Naive thymus-derived CD4-positive, alpha-beta T cell (primary cell): ENCODE measurements at regions not wholly inside any gene's neighbourhood (a gene's known extent, or its start where the extent isn't known, plus 50 kb on each side); places are given as distances from the start of the nearest gene placed in this dataset.
"Not testable (repeated sequence)": the region's sequence is repeated elsewhere in the genome, so short reads cannot be mapped to it uniquely, and the experiment has no call there.

ENCODE experiments used
- ATAC-seq: fragments of 150-1000 bp; cut with Tn5 transposase; 2 replicates; pipeline ENCODE4 v1.10.0; 2021; ENCODE audit warnings: mild to moderate bottlenecking, moderate library complexity
- CTCF ChIA-PET: fragments of 350-600 bp; sonication (Branson Sonifier 250); formaldehyde crosslinking; loops from one replicate; lab custom pipeline; 2021; ENCODE audit warnings: antibody characterized with exemption; lab: Charles Lee
- POLR2A ChIA-PET: fragments of 350-600 bp; sonication (Branson Sonifier 250); formaldehyde crosslinking; loops from one replicate; lab custom pipeline; 2021; ENCODE audit warnings: antibody characterized with exemption, inconsistent platforms; lab: Charles Lee
- DNase-seq, 9 donors: peaks; one replicate each; pipeline versions ENCODE4 v3.0.0 to v3.0.0-alpha.2; 2020 to 2022; ENCODE audit warnings: mixed read lengths in 1 of 9
- H3K27ac ChIP-seq: one replicate; pipeline ENCODE4 v1.7.0; 2013; ENCODE audit warnings: mild to moderate bottlenecking, low read depth, low read length, moderate library complexity
- H3K27me3 ChIP-seq, 2 donors: one replicate each; pipeline ENCODE4 v1.7.0; 2013; ENCODE audit warnings: low read length in 2 of 2, mild to moderate bottlenecking in 2 of 2, moderate library complexity in 2 of 2; ENCODE audit not compliant: control insufficient read depth in 2 of 2, insufficient read depth in 2 of 2
- H3K36me3 ChIP-seq, 3 experiments: 1 replicate in 2 of 3; 2 replicates in 1 of 3; pipeline ENCODE4 v1.7.0; 2013; ENCODE audit warnings: low read length in 3 of 3, mild to moderate bottlenecking in 3 of 3, moderate library complexity in 1 of 3; ENCODE audit not compliant: insufficient read depth in 3 of 3, control insufficient read depth in 2 of 3
- H3K4me1 ChIP-seq, 2 donors: one replicate each; pipeline ENCODE4 v1.7.0; 2013; ENCODE audit warnings: low read length in 2 of 2, mild to moderate bottlenecking in 2 of 2, moderate library complexity in 1 of 2; ENCODE audit not compliant: control insufficient read depth in 2 of 2, insufficient read depth in 2 of 2
- H3K4me3 ChIP-seq: 2 replicates; pipeline ENCODE4 v1.7.0; 2013; ENCODE audit warnings: mild to moderate bottlenecking, low read length
- H3K9me3 ChIP-seq, 3 experiments: 1 replicate in 2 of 3; 2 replicates in 1 of 3; pipeline ENCODE4 v1.7.0; 2013; ENCODE audit warnings: low read length in 3 of 3; ENCODE audit not compliant: control insufficient read depth in 2 of 3
- H3K27ac Mint-ChIP-seq, 9 donors: one replicate each; pipeline ENCODE4 v1.8.0; 2020 to 2022; ENCODE audit warnings: mixed read lengths in 9 of 9, mild to moderate bottlenecking in 8 of 9, moderate library complexity in 5 of 9, inconsistent platforms in 2 of 9
- H3K27me3 Mint-ChIP-seq, 5 donors: one replicate each; pipeline ENCODE4 v1.8.0; 2021 to 2022; ENCODE audit warnings: mixed read lengths in 5 of 5, mild to moderate bottlenecking in 1 of 5
- H3K36me3 Mint-ChIP-seq, 5 donors: one replicate each; pipeline ENCODE4 v1.8.0; 2020 to 2022; ENCODE audit warnings: mixed read lengths in 5 of 5, mild to moderate bottlenecking in 3 of 5, inconsistent platforms in 1 of 5
- H3K4me1 Mint-ChIP-seq, 7 donors: one replicate each; pipeline ENCODE4 v1.8.0; 2020 to 2022; ENCODE audit warnings: mixed read lengths in 7 of 7, mild to moderate bottlenecking in 3 of 7, inconsistent platforms in 1 of 7
- H3K4me3 Mint-ChIP-seq, 10 donors: one replicate each; pipeline ENCODE4 v1.8.0; 2020 to 2022; ENCODE audit warnings: mild to moderate bottlenecking in 10 of 10, mixed read lengths in 10 of 10, moderate library complexity in 6 of 10, inconsistent platforms in 2 of 10
- H3K9me3 Mint-ChIP-seq, 11 donors: one replicate each; pipeline ENCODE4 v1.8.0; 2020 to 2022; ENCODE audit warnings: mixed read lengths in 11 of 11, mild to moderate bottlenecking in 4 of 11, inconsistent platforms in 1 of 11, moderate library complexity in 1 of 11
- intact Hi-C, 2 donors: fragments of 100-400 bp; cut with micrococcal nuclease; formaldehyde crosslinking; loops; one replicate each; pipeline ENCODE4 v1.15.1; 2023

GRCh38 chr15:21752124-21752957 is 125.2 kb downstream of the POTEB start:
- H3K4me3 ChIP-seq, H3K4me1 ChIP-seq, H3K9me3 Mint-ChIP-seq, H3K36me3 Mint-ChIP-seq, H3K4me1 Mint-ChIP-seq, H3K27ac ChIP-seq, H3K36me3 ChIP-seq, CTCF ChIA-PET, intact Hi-C loops, H3K27me3 Mint-ChIP-seq, POLR2A ChIA-PET, H3K27me3 ChIP-seq, H3K4me3 Mint-ChIP-seq, H3K9me3 ChIP-seq: not testable (repeated sequence)
- ATAC-seq (peak; percentile 88), DNase-seq (peak in 3 of 9 donors; percentile 31 to 35 (median 33))
- peak overlapping the region in 1 of 9 donors; percentile 62 for H3K27ac Mint-ChIP-seq

DNA sequence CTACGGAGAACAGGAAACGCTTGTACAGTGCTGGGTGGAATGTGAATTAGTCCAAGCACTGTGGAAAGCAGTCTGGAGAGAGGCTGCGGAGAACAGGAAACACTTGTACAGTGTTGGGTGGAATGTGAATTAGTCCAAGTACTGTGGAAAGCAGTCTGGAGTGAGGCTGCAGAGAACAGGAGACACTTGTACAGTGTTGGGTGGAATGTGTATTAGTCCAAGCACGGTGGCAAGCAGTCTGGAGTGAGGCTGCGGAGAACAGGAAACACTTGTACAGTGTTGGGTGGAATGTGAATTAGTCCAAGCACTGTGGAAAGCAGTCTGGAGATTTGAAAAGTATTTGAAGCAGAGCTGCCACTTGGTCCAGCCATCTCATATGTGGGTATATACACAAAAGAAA is 128.4 kb downstream of the POTEB start:
- H3K27ac Mint-ChIP-seq, POLR2A ChIA-PET, H3K9me3 Mint-ChIP-seq, H3K27ac ChIP-seq, H3K9me3 ChIP-seq, H3K36me3 Mint-ChIP-seq, ATAC-seq, H3K4me3 Mint-ChIP-seq, H3K4me1 Mint-ChIP-seq, CTCF ChIA-PET, DNase-seq, H3K36me3 ChIP-seq, H3K27me3 Mint-ChIP-seq, intact Hi-C loops, H3K27me3 ChIP-seq, H3K4me1 ChIP-seq, H3K4me3 ChIP-seq: not testable (repeated sequence)

DNA sequence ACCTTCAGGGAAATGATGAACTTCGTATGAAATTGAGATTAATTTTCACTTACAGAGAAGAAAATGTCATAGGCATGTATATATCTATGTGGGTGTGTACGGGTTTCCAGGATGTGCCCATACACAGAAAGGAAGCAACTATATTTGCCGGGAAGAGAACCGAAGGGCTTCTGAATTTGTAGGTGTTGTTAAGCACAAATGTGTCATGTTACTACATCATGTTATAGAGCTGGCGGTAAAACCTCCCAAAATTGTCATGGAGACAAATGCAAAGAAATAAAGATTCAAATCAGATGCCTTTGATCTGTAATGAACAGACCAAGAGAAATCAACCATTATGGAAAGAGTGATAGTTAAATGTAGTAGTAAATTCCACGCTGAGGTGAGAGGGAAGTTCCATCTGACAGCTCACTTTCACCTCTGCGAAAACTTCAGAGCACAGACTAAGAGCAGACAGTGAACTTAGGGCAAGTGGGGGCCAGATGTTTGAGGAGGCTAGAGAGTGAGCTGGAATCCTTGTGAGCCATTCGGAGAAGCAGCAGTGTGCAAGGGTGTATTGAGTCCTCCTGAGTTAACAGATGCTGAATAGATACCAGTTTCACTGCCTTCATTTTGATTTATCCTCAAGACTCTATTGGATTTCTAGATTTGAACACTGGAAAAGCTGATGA is 133.2 kb downstream of the POTEB start:
- H3K27me3 ChIP-seq, H3K36me3 ChIP-seq, CTCF ChIA-PET, POLR2A ChIA-PET, H3K27me3 Mint-ChIP-seq, H3K9me3 ChIP-seq, intact Hi-C loops, H3K4me1 Mint-ChIP-seq, H3K36me3 Mint-ChIP-seq, DNase-seq, H3K4me3 ChIP-seq, H3K9me3 Mint-ChIP-seq, H3K4me1 ChIP-seq, H3K27ac ChIP-seq: not testable (repeated sequence)
- H3K4me3 Mint-ChIP-seq = peak overlapping the region in 1 of 10 donors; percentile 20
- peak; percentile 41 for ATAC-seq
- peak overlapping the region in 1 of 9 donors; percentile 46 for H3K27ac Mint-ChIP-seq

GRCh38 chr15:21742067-21742466 is 135.5 kb downstream of the POTEB start:
- H3K9me3 ChIP-seq, H3K27ac ChIP-seq, H3K27me3 Mint-ChIP-seq, ATAC-seq, H3K27ac Mint-ChIP-seq, H3K36me3 ChIP-seq, H3K4me3 ChIP-seq, H3K27me3 ChIP-seq, H3K4me1 Mint-ChIP-seq, intact Hi-C loops, H3K36me3 Mint-ChIP-seq, POLR2A ChIA-PET, CTCF ChIA-PET, H3K9me3 Mint-ChIP-seq, DNase-seq, H3K4me3 Mint-ChIP-seq, H3K4me1 ChIP-seq: not testable (repeated sequence)

DNA sequence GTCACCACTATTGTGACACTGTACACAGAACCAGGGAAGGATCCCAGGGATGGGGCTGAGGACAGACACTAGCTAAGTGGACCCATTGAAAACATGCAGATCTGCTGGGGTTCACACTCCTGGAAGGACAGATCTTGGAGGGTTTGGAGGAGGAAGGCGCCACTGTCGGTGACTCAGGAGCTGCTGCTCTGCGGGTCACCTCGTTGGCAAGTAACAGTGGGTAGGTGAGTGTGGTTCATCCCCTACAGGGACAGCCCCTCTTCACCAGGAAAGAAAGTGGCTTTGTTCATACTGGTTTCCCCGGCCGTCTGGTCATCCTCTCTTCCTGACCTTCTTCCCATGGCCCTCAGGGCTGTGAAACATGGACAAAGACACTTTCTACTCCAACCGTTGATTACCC is 139.5 kb downstream of the POTEB start:
- H3K4me3 Mint-ChIP-seq, H3K4me1 ChIP-seq, H3K27ac ChIP-seq, H3K4me3 ChIP-seq, intact Hi-C loops, CTCF ChIA-PET, H3K27me3 Mint-ChIP-seq, DNase-seq, H3K27ac Mint-ChIP-seq, H3K36me3 Mint-ChIP-seq, H3K9me3 ChIP-seq, ATAC-seq, H3K9me3 Mint-ChIP-seq, H3K36me3 ChIP-seq, POLR2A ChIA-PET, H3K4me1 Mint-ChIP-seq, H3K27me3 ChIP-seq: not testable (repeated sequence)

DNA sequence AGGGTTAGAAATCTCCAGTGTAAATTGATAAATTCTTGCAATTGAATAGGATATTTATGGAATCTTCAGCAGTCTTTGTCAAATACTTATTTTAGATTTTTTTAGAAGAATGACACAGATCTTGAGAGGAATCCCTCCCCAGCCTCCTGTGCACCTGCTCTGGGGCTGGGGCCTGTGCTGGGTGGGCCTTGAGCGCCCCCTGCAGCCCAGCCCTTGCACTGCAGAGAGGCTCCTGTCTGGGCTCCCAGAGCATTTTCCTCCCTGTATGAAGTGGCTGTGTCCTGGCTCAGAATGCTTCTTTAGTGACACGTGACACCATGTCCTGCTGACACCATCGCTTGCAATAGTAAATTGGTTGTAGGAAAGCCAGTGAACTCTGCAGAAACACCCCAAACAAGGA is 141.1 kb downstream of the POTEB start:
- POLR2A ChIA-PET, H3K36me3 ChIP-seq, H3K4me1 ChIP-seq, intact Hi-C loops, H3K4me3 ChIP-seq, H3K9me3 Mint-ChIP-seq, H3K27me3 Mint-ChIP-seq, H3K27ac ChIP-seq, H3K4me3 Mint-ChIP-seq, H3K27me3 ChIP-seq, DNase-seq, H3K4me1 Mint-ChIP-seq, H3K9me3 ChIP-seq, H3K36me3 Mint-ChIP-seq, H3K27ac Mint-ChIP-seq, CTCF ChIA-PET: not testable (repeated sequence)
- peak; percentile 62 for ATAC-seq

DNA sequence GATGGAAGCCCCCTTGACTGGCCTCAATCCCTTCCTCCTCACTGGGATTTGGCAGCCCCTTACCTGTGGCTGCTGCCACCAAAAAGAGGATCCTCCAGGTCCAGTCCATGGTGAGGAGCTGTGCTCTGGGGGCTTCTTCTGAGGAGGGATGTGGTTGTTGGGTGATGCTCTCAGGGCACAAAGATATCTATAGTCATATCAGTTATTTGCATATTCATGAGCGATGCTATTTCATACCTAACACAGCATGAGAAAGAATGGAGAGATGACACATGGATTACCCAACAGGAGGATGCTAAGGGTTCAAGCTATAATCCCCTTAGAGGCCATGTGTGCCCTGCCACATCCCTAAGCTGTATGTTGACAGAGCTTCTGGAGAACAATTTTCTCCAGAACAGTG is 141.7 kb downstream of the POTEB start:
- H3K4me3 ChIP-seq, H3K36me3 ChIP-seq, H3K27me3 ChIP-seq, intact Hi-C loops, H3K9me3 ChIP-seq, H3K36me3 Mint-ChIP-seq, H3K4me1 Mint-ChIP-seq, H3K27ac Mint-ChIP-seq, DNase-seq, CTCF ChIA-PET, H3K4me1 ChIP-seq, H3K27ac ChIP-seq, H3K9me3 Mint-ChIP-seq, H3K27me3 Mint-ChIP-seq, POLR2A ChIA-PET, H3K4me3 Mint-ChIP-seq: not testable (repeated sequence)
- peak; percentile 61 for ATAC-seq
